HG03460 (cell line): ENCODE measurements at regions not wholly inside any gene's neighbourhood (a gene's known extent, or its start where the extent isn't known, plus 50 kb on each side); places are given as distances from the start of the nearest gene placed in this dataset.

Experiments
- ATAC-seq: cut with Tn5 transposase; IDR thresholded peaks from one replicate; pipeline ENCODE4 v1.9.1; 2021; ENCODE audit not compliant: unreplicated experiment

DNA sequence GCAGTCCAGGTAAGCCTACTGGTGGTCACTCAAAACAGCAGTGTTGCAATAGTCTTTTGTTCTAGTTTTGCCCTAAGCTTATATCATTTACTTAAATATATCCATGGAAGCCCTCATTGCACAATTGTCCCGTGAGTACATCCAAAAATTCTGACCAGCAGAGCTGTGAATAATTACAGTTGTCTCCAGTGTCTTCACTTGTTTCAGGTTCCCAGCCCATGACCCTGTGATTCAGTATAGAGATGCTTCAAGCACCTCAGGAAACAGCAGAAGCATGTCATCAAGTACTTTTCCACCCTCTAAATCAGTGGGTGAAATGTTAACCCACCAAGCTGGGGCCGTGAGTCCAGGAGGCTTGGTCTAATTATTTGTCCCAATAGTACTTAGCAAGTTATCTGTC lies 214.9 kb upstream of the RPS6KA3 start:
- ATAC-seq = no peak

DNA sequence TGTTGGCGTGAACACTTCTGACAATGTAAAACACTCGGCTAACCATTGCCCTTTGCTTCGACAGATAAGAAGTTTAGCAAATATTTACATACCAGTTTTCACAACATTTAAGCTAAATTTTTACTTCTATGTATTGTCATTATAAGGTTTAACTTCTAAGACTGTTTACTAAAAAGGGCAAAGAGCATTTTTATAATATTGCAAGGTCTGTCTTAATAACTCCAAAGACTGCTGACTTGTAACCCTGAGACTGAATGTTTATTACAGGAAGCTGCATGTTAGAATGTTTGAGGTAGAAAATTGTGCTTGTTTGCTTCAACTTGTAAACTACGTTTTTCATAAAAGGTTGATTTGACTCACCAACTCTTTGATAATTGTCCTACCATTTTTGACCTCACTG lies 213.2 kb upstream of the RPS6KA3 start:
- no peak for ATAC-seq

DNA sequence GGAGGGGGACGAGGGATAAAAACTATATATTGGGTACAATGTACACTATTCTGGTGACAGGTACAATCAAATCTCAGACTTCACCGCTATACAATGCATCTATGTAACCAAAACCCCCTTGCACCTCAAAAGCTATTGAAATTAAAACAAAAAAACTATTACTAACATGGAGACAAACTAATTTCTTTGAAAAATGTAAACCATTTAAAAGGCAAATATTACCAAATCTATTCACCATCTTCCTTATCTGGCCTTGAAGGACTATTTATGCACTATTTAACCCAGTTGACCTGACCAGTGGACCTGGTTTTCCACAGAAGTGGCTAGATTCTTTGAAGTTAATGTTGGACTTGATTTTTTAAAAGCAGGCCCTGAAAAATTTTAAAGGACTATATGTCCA lies 212.3 kb upstream of the RPS6KA3 start:
- ATAC-seq = no peak

DNA sequence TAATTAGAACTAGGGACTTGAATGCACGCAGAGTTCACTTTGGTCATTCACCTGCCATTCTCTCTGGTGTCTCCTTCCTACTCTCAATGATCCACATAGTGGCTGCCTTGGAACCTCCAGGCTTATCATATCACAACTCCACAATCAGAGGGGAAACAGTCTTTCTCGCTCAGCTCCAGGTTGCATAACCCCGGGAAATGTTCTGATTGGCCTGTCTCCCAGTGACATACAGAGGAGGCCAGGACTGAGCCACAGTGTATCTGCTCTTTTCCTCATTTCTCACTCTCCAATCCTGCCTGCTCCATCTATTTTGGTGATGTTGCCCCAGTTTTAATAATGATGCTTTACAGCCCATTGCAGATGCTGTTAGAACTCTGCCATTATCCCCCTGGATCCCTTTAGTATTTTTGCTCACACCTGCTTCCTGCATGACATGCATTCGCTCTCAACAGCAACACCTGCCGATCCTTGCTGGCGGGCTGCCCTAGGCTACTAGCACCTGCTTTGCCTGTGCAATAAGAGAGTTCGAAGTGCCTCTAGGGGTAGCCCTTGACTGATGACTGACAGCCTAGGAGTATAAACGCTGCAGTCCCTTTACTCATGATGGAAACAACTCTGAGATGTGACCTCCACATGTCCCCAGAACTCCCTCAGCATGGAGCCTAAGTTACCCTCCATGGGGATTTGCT lies 211.3 kb upstream of the RPS6KA3 start:
- no peak for ATAC-seq

DNA sequence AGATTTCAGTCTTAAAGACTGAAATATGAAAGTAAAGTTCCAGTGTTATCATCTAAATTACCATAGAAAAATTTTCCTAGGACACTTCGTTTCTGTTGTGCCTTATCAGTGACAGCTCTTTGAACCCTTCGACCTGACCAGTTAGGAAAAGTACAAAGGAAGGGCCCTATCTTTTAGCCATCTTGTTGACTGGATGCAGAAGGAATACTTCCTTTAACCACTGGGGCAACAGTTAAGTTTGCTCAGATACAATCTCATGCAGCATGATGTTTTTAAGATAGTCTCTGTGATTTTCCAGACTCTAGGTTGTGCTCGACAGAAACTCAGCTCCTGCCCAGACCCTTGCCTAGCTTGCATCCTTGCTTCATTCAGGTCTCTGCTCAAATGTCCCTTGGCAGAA lies 210.5 kb upstream of the RPS6KA3 start:
- no peak for ATAC-seq

DNA sequence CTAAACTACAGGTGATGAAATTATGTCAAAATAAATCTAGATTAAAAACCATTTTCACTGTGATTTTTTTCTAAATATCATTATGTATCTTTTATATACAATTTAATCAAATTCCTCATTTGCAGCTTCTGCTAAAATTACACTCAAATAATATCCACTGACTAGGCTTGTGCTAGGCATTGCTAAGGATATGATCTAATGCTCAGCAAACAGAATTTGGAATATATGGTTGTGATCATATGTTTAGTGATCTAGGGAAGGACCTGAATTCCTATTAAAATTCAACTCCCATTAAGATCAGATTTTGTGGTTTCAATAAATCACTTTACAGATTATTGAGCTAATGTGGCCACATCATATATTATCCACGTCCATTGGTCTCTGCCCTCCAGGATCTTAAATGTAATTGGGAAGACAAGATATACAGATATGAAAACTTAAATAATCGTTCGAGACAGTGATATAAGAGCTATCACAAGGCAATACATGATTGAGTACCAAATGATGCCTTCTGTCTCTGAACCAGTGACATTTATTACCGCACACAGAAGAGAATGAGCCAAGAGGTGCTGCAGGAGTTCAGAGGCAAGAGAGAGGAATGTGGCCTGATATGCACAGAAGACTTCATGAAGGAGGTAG lies 206.0 kb upstream of the RPS6KA3 start:
- no peak for ATAC-seq

DNA sequence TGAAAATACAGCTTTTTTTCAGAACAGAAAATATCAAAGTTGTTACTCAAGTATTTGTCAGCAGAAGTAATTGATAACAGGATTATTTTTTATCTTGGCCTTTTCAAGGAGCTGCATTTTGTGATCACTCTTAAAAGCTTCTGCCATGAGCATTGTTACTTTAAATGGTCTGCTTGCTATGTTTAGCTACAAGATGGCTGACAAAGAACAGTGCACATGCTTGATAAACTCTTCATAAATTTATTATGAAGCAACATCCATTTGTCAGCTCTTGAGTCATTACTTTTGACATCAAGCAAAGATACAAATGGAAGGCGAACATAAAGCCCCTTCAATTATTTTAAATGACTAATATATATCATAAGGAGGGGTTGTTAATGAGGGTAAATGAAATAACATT lies 205.4 kb upstream of the RPS6KA3 start:
- ATAC-seq = no peak

DNA sequence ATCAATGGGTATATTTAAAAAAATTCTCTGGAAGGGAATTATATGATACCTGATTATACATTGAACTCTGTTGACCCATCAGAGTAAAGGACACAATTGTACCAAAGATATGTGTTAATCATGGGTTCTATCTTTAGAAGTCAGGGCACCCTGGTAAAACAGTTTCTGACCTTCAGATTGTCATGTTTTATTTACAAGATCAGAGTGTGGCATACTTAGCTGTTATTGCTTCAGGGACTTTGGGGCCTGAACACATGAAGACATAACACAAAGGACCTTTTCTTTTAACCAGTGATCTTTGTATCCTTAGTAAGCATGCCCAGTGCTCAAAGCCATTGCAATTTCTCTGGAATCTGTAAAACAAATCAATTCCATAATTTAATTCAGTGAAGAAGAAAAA lies 204.8 kb upstream of the RPS6KA3 start:
- ATAC-seq = no peak

DNA sequence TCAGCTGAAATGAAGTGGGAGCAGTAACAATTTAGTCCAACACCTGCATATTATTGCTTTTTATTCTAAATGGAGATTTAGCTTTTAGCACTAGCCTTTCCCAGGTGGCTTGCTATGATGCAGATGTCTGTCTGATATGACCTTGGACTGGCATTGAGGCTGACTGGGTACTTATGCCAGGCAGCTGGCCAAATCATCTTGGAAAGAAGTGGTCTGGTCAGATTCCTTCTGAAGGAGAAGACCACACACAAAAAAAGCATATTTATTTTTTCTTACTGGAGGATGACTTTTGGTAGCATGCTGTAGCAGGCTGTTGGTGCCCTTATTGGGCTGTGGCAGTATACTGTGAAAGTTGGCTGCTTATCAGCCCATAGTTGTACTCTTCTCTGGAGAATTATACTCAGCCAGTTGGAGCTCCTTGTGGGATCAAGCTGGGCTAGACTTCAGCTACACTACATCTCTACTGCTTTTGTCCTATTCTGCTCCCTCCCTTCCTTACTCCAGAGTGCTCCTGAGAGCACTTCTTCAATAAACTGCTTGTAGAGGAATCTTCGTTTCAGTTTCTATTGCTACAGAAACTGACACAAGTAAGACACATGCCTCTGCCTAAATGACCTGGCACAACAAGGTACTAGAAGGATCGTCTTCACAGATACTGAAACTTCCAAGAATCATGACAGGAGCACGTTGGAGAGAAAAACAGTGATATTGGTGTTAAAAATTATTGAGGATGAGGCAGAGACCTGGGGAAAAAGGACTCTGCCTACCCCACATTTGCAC lies 196.8 kb upstream of the RPS6KA3 start:
- ATAC-seq = no peak

DNA sequence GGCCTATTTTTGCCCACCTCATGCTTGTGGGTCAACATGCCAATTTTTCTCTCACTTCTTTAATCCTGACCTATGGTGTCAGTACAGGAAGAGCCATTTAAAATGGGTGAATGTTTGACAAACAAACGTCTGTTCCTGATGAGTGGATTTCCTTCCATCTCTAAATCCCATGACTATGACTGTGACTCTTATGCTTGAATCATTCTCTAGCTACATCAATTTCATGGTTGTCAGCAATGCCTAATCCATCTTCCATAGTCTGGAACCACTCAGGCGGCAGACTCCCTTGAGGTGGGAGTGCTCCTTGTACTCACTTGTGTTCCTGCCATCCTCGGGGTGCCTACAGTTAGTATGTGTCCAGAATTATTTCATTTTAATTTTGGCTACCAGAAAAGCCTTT lies 194.9 kb upstream of the RPS6KA3 start:
- no peak for ATAC-seq

DNA sequence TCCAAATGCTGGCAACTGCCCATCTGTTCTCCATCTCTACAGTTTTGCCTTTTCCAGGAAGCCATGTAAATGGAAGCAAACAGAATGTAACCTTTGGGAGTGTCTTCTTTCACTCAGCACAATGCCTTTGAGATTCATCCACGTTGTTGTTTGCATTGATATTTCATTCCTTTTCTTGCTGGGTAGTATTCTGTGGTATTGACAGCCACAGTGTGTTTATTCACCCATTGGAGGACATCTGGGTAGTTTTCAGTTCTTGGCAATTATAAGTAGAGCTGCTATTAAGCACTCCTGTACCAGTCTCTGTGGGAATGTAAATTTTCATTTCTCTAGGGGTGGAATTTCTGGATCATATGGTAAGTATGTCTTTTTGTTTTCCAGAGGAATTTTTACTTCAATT lies 194.3 kb upstream of the RPS6KA3 start:
- ATAC-seq = no peak

DNA sequence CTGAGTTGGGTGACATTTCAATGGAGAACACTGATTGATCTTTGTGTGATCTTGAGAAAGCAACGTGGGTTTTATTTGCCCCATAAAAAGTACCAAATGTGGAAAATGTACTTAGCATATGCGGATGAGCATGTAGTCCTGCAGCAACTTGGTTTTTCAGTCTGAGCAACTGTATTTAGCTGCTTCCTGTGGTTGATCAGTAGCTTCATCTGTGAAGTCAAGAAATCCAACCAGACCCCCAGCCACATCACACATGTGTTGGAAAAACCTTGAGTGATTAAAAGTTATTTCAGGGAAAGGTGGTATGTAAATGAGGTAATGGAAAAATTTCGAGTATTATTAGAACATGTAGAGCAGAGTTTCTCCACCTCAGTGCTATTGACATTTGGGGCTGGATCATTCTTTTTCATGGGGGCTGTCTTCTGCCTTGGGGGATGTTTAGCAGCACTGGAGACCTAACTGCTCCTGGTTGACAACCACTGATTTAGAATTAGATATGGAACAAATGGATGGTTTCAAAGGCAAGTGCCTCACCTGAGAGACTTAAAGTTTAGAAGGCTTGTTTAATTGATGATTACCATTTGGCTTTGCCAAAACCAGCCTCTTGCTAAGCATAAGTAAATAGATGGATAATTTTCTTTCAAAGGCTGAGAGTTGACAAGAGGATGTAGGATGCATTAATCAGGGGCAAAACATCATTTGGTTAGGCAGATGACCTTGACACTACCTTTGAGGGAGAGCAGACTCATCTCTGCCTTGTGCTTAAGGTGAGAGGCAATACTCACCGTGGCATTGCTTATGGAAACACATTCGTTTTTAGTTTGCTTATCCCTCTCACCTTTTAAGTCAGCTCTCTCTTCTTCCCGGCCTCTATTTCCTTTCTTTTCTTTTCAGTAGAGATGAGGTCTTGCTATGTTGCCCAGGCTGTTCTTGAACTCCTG lies 193.0 kb upstream of the RPS6KA3 start:
- ATAC-seq = no peak

DNA sequence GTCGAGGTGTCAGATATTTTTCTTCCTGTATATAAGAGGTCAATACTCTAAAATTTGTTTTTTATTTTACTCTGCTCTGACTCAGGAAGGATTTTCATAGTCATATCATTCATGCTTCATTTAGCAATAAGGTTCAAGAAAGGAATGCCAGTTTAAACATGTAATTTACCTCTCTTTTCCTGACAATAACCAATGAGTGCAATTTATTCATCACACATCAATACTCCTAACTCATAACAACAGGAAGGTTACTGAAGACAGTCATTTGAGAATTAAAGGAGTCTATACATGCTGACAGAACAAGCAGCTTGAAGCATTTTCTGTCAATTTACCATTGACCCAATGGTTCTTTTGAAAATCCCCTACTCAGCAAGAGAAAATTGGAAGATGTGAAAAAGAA lies 190.3 kb upstream of the RPS6KA3 start:
- ATAC-seq = no peak

DNA sequence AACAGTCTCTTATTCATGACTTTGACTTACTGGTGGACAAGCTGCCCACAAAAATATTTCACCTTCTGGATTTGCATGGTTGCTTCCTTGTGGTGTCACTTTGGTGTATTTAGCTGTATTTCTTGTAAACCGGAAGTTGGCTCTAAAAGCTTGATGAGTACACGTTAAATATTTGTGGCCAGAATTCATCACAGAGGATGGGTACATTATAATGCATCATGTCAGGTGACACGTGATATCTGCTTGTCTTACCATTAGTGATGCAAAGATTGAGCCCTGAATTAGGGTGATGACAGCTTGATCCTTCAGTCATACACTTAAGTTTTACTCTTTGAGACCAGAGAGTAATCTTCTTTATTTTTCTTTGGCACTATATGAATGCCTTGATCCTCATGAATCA lies 188.3 kb upstream of the RPS6KA3 start:
- ATAC-seq = no peak

DNA sequence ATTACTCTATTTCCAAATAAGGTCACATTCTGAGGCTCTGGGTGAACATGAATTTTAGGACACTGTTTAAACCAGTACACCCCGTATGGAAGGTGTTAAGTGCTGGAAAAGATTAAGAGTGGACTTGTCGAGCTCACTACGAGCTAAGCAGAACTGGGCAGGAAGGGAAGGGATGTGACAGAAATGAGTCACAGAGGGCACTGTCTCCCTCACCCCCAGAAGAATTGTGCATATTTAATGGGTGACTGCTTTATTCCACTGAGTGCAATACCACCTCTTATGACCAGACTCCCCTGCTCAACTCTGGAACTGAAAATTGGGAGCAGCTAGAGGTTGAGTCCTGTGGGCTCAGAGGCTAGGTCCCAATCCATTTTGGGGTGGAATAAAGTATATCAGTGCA lies 187.4 kb upstream of the RPS6KA3 start:
- ATAC-seq = no peak

DNA sequence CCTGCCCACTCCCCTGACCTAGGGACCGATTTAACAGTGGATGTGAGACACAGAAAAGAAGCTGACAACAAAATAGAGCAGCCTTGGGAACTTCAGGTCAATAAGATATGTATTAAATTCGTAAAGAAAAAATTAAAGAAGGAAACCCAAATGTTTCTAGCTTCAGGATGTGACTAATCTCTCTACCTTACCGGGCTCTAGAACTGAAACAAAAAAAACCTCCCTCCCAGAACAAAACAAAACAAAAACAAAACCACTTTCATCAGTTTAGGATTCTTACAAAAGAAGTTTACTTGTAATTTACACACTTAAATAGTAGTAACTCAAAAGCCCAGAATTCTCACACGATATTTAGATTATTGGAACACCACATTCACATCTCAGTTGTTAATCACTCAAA lies 185.8 kb upstream of the RPS6KA3 start:
- peak; percentile 45 for ATAC-seq

DNA sequence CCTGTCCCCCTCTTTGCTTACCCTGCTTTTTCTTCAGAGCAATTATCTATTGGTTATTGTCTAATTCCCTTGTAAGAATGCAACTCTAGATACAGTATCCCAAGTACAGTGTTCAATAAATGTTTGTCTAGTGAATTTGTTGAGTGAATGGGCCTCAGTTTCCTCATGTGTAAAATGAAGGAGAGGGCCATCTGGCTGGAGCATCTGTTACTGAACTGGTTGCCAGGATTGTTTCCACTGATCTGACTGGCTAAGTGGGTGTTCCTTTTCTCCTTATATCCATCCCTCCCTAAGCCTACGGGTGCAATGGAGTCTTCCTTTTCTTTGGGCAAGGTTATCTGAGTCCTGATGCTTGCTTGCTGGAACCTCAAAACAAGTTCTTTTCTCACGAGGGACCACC lies 185.2 kb upstream of the RPS6KA3 start:
- ATAC-seq = no peak

DNA sequence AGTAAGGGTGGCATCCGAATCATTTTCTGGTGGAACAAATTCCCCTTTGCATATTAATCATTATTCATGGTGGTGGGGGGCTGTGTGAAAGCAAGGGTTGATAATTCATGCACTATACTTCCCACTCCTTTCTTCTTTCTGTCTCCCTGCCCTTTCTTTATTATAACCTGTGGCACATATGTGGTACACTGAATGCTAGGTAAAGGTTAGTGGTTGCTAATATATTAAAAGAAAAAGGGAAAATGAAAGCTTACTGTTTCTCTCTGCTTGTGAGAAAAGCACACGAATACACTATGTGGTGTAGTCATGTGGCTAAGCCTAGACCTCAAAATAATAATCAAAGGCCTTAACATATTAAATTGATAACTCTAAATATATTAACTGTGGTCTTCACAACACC lies 178.4 kb upstream of the RPS6KA3 start:
- no peak for ATAC-seq

DNA sequence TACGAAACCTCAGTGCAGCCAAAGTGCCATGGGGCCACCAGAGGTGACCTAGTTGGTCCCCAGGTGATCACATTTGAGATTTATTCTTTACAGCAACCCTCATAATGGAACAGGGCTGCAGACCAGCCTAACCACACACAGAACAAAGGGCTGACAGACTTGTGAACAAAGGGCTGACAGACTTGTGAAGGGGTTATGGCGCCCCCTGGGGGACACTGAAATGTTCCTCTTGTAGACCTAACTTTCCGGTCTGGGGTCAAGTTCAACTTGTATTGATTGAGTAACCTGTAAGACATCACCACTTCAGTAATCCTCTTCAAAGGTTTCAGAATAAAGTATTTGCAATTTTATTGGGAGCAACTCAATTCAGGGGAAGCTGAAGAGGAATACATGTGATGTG lies 175.9 kb upstream of the RPS6KA3 start:
- ATAC-seq = peak; percentile 67

DNA sequence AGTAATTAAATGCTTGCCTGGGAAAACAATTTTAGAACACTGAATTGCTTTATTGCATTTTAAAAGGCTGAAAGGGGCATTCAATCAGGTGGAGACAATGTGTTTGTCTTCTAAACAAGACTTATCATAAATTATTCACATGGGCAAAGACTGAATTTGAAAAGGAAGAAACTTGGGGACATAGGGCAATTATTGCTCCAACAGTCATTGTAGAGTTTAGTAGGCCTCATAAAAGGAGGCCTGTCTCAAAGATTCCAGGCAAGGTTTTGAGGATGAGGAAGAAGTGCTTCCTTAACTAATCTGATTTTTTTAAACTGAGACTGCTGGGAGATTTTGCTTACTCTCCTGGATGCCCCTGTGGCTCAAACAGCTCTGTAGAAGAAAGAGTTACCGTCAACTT lies 174.4 kb upstream of the RPS6KA3 start:
- no peak for ATAC-seq

DNA sequence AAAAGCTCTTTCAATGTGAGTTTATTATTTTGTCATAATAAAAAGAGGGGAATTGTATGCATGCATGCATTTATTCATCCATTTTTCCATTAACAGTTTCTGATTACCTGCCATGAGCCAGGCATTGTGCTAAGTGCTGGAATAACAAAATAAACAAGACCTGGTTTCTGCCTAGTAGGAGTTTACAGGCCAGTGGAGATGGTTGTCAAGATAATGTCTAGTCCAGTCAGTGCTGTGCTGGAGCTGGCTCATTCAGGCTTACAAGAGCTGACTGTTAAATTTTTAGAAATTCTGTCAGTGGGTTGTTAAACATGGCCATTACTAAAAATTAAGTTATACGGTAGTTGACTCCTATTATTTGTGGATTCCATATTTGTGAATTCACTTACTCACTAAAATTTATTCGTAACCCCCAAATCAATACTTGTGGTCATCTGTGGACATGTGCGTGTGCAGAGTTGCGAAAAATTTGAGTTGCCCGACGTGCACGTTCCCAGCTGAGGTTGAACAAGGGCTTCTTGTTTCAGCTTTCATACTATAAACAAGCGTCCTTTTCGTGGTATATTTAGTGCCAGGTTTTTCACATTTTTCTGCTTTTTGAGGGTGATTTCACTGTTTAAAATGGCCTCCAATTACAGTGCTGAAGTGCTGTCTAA lies 172.3 kb upstream of the RPS6KA3 start:
- ATAC-seq = no peak
